NCI-H524 (cell line): ENCODE measurements at regions not wholly inside any gene's neighbourhood (a gene's known extent, or its start where the extent isn't known, plus 50 kb on each side); places are given as distances from the start of the nearest gene placed in this dataset.

Experiments
- DNase-seq, 2 experiments: peaks; one replicate each; lab custom pipeline; 2025; lab: John Stamatoyannopoulos, UW

DNA sequence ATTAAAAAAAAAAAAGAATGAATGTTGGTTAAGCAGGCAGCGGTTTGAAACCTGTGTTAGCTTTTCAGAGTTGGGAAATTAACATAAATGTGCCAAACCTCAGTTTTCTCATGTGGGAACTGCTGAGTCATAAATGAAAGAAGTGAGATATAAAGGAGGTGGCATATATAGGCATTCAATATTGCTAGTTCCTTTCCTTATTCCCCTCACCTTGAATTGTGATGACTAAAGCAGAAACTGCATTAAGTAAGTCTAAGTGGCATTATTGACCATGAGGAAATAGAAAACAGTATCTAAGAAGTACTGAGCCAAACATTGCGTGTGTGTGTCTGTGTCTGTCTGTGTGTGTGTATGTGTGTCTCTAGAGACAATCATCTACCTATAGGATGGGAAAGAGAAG is 691.2 kb downstream of the TLR4 start:
- DNase-seq: no peak

DNA sequence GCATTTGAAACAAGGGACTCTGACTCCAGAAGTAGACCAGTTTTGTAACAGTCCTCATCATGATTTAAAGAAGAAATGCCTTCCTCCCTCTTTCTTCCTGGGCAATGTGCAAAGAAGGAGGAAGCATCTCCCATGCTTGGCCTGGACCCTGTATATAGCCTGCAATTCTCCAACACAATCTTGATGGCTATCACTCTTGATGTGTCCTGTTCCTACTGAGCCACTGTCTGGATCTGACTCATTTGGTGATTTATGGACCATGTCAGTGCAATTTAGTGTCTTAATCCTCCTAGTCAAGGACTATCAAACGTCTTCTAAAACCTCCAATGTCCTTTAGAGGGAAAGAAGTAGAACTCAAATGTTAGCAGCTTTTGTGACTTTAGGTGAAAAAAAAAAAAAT is 697.3 kb downstream of the TLR4 start:
- no peak for DNase-seq

DNA sequence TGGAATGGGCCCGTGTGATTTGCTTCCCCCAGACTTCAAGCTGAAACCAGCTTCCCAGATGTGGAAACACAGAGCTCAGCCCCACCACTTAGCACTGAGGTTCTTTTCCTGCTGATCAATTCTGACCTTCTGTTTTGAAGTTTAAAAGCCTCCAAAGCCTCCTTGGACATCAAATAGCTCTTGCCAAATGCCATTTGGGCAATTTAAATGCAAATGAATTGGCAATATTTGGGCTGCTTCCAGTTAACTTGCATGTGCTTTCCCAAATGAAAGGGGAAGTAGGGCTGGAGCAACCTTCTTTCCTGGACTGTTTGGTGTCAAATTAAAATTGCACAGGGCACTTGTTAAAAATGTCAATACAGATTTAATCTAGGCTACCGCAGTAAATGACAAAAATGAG is 710.5 kb downstream of the TLR4 start:
- DNase-seq: no peak

DNA sequence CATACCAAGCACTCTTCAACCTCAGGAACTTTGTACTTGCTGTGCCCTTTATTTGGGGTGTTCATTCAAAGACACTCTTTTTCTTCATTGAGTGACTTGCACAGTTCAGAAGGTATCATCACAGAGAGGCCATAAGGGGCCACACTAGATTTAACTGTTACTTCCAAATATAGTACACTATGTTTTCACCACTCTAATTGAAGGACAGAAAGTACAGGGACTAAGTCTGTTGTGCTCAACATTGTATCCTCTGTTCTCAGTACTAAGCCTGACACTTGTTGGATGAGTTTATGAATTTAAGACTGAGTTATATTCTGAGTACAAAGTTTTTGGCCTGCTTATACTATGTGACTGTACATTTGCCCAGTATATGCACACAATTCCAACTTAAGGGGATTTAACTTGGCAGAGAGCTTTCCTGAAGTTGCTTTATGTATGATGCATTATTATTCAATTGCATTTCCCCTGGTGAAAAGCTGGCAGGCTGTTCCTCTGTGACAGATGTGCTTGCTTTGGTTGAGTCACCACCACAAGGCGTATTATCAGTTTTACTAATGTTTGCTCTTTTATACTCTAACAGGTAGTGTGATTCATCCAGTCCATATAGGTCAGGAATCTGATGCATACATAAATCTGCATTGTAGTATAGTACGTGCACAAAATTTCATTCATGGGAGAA is 714.8 kb downstream of the TLR4 start:
- DNase-seq: peak in 1 of 2 experiments; percentile 8

DNA sequence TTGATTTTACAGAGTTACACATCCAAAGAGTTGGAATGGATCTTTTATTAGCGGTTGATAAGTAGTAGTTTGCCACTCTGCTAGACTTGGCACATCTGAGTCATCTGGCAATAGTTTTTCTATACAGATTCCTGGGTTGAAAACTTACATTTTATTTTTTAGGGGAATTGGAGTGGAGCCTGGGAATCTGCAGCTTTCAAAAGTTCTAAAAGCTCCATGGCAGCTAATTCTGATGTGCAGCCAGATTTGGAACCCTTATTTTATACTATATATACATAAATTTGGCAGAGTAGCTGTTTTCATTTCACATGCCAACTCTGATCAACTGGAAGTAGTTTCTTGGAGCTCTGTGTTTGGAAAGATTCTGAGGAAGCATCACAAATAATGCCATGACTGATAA is 715.5 kb downstream of the TLR4 start:
- DNase-seq: no peak

DNA sequence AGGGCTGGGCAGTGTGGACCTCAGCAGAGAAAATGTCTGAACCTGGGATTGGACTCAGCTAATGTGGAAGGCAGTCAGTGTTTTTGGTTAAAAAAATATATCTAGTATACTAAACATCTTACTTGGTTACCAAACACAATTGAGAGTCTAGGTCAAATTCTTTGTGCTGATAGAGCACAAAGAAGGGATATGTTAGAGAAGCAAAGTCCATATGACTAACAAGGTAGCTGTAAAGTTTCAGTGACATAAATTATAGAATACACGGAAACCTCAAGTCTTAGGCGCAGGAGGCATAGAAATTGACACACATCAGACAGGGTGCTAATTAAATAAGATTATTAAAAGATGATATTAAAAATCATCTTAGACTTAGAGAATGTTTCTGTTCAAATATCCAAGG is 718.3 kb downstream of the TLR4 start:
- DNase-seq: no peak

DNA sequence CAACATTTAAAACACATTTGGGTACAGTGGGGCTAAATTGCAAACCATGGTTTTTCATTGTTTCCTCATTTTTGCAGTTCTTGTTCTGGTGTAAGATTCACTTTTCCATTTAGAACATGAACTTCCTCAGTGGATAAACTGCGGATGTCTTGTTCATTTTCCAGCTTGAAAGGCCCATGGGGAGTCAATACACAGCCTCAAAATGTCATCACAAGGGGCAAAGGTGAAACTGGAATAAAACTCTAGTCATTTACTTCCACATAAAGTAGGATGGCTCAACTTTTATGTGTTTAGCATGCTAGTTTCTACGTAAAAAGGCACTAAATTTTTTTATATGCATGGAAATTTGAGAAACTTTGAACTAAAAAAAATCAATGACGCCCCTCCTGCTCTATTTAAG is 718.8 kb downstream of the TLR4 start:
- no peak for DNase-seq

DNA sequence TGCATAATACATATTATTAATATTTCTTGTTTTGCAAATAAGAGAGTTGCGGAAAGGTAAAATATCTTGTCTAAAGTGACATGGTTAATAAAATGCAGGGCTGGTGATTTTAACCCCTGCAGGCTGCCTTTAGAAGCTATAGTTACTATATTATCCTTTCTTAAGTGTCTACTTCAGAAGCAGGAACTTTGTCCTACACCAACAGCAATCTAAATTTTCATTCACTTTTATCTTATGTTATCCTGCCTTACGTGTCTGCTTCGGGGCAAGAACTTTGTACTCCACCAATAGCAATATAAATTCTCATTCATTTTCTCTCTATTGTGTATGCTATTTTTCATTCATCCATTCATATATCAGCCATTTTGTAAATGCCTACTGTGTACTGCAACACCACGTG is 719.5 kb downstream of the TLR4 start:
- DNase-seq: no peak

DNA sequence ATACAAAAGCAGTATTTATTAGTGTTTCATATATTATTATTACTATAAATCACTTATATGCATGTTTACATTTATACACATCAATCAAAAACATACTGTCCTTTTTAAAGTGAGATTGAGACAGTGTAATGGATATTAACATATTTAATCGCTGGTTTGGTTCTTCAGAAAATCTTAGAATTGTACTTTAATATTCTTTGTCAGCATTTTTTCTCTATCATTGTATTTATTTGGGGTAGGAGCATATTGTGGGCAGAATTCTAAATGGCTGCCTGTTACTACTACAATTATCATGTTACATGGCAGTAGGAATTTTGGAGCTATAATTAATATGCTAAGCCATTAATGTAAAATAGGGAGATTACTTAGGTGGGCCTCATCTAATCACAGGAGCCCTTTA is 722.6 kb downstream of the TLR4 start:
- no peak for DNase-seq

GRCh38 chr9:118438810-118439209 is 734.6 kb downstream of the TLR4 start:
- DNase-seq: no peak

DNA sequence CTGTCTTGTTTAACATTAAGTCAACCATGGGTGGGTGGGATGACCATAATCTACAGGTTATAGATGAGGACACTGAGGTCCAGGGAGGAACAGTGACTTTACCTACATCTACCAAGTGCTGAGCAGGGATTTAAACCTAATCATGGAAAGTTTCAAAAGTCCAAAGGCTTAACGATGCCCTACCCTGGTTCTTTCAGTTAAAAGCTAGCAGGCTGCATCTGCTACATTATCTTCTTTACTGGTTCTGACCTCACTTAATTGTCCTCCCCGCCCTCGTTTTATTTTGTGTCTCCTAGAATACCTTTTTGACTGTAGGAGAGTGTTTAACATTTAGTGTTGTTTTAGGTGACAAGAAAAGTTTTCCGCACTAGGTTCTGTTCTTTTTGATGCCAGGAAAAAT is 735.2 kb downstream of the TLR4 start:
- no peak for DNase-seq

GRCh38 chr9:118444403-118444802 is 740.2 kb downstream of the TLR4 start:
- DNase-seq: no peak

GRCh38 chr9:118446943-118447639 is 742.9 kb downstream of the TLR4 start:
- no peak for DNase-seq

DNA sequence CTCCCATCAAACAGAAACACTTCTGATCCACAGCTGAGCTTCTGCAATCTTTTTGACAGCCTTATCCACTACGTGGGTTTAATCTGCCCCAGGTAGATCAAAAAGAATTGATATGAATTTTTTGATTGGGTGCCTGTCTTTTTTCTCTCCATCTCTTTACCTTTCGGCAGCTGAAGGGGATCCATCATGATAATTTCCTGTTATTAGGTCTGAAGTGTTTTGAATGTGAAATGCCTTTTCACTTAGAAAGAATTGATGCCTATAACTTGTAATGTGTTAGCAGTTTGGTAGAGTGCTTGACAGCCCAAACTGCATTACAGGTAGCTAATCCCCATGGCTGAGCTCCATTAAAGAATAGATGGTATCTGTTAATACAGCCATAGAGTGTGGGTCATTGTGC is 745.4 kb downstream of the TLR4 start:
- no peak for DNase-seq

DNA sequence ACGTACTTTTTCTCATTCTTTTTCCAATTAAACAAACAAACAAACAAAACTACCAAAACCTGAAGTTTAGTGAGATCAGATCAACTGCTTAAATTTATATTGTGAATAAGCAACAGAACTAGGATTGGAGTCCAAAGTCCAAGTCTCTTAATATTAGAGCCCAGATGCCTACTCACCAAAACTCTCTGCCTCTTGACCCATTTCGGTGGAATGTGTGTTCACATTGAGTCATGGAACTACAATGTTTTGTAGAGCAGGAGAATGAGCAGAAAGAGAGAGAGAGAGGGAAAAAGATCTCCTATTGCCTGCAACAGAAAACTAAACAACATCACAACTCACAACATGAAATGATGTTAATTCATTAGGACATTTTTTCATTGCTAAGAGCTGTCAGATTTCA is 751.1 kb downstream of the TLR4 start:
- DNase-seq: no peak

DNA sequence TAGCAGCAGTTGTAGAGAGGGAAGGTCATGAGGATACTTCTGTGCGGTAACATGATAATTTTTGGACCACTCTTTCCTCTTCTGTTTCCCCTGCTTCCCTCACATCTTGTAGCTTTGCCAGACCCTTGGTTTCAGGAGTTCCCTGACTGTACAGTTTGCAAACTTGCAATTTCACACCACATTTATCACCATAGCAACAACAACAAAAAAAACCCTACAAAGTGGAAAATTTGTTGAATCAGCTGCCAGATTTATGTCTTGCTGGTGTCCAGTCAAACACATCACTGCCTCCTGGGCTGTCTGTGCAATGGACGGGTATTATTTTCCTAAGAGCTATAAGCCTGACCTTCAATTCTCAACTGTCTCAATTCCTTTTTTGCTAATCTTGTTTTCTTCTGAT is 751.6 kb downstream of the TLR4 start:
- no peak for DNase-seq

DNA sequence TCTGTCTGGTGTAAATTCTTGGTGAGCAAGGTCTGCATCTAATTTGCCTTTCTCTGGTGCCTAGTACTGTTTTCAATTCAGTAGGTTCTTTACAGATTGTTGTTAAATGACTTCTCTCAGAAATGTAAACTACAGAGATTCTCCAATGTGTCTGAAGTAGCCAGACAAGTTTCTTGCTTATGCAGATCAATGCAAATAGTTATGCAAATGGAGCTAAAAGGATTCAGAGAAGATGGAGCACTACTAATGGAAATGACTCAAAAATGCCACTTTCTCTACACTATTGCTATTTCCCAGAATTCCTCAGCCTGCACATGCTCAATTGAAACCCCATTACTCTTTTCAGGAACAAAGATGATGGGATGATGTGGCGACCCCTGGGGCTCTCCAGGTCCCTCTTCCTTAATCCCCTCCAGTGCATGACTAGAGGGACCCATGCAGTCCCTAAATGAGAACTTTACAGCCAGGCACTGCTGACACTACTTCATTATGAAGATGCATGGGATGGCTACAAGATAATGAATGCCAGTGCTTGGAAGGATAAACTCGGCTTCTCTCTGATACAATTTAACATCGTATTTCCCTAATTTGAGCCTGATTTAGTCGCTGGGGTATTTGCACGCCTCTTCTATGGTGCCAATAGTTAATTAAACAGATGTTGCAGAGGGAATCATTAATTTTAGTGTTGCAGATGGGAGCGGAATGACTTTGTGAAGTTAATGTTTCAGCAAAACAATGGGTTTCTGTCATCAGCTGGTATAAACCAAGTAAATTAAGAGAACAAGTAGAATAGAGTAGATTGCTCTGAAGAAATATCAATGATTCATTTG is 753.2 kb downstream of the TLR4 start:
- DNase-seq: no peak

DNA sequence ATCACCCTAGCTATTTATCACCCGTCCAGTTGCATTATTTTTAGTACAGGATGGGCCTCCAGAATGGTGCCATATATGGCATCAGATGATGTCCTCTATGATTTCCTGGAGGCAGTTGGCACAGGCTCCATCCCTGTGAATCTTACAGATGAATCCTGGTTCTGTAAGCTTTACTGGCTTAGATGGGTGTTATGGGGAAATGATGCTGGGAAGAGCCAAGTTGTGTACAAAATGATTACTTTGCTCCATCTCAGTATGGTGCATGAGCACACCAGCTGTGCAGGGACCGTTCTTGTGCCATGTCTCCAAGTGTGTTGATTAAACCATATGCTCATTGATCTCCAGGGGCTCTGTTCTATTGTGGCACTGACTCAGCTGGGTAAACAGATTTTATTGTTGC is 755.7 kb downstream of the TLR4 start:
- DNase-seq: peak; percentile 12 to 61

DNA sequence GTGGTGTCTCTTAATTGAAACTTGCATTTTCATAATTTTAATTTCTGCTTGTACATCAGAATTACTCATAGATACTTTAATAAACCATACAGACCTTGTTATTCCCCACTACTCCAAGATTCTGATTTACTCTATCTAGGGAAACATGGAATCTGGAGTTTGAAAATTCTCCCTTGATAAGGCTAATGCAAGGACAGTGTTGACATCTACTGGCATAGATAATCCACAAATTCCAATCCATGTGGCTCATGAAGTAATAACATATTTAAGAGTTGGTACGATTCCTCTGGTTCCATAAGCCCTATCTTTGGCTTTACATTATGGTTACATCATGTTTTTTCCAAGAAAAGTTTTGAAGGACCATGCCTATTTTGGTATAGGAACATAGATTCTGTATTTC is 759.2 kb downstream of the TLR4 start:
- no peak for DNase-seq

DNA sequence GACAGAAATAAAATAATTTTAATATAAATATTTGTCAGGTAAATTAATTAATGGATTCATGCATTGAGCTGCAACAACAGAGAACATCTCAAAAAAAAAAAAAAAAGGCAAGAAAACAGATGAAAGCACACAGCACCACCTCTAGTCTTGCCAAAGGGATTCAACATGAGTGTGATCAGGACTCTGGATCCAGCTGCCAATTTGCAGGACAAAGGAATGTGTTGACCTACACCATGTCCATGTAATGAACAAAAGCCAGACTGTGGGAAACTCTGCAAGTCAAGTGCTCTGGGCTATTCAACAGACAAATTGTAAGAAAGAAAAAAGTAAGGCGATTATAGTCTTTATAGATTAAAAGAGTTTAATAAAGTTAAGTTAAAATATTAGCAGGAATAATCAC is 769.3 kb downstream of the TLR4 start:
- no peak for DNase-seq

- DNase-seq: no peak
Measured at GRCh38 chr9:118478752-118479151, 774.5 kb downstream of the TLR4 start.

DNA sequence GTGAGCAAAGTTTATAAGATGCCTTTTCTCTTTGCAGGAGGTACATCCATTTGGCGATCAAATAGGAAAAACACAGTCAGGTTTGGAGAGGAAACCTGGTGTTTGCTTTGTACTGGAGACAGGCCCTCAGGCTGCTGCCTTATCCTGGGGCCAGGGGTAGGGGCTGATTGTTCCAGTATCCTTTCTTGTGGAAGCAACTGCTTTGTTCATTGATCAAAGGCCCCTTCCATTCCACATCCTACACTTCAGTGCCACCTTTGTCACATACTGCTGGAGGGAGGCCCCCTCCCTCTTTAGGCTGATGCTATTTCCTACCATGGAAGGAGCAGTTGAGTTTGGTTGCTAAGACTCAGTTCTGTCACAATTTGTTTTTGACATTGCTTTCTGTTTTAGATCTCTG is 778.1 kb downstream of the TLR4 start:
- DNase-seq: no peak

DNA sequence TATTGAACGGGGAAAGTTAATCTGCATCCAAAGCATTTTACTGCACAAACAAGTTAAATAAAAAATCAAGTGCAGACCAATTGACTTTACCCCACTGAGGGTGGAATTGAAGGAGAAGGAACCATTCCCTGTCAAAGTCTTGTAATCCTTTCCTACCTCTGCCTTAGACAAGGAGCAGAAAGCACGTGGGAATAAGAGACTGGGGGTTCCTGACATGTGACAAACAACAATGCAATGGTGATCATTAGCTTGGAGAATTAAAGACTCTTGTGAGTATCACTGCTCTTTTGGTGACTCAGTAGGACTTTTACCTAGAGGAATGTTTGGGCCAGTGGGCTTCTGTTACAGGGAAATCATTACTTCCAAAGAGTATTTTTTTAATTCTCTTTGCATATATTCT is 779.5 kb downstream of the TLR4 start:
- no peak for DNase-seq
